GM21390 (cell line): ENCODE measurements at regions not wholly inside any gene's neighbourhood (a gene's known extent, or its start where the extent isn't known, plus 50 kb on each side); places are given as distances from the start of the nearest gene placed in this dataset.
"Not testable (repeated sequence)": the region's sequence is repeated elsewhere in the genome, so short reads cannot be mapped to it uniquely, and the experiment has no call there.

Experiments used
- ATAC-seq: cut with Tn5 transposase; IDR thresholded peaks from one replicate; pipeline ENCODE4 v1.9.1; 2021; ENCODE audit not compliant: unreplicated experiment

GRCh38 chr6:15742013-15742412 lies 79.2 kb upstream of the DTNBP1 start:
- not testable (repeated sequence) for ATAC-seq

GRCh38 chr6:15741405-15741804 lies 78.6 kb upstream of the DTNBP1 start:
- ATAC-seq, result no peak

GRCh38 chr6:15739867-15740266 lies 77.0 kb upstream of the DTNBP1 start:
- ATAC-seq, result no peak

- no peak for ATAC-seq
These were observed 76.5 kb upstream of the DTNBP1 start for GRCh38 chr6:15739353-15739752.

- not testable (repeated sequence) for ATAC-seq
These were observed 75.4 kb upstream of the DTNBP1 start for GRCh38 chr6:15738195-15738594.

- no peak for ATAC-seq
These were observed 73.5 kb upstream of the DTNBP1 start for GRCh38 chr6:15736297-15736696.

- ATAC-seq, result no peak
These were observed 72.9 kb upstream of the DTNBP1 start for GRCh38 chr6:15735567-15736265.

- no peak for ATAC-seq
These were observed 71.5 kb upstream of the DTNBP1 start for GRCh38 chr6:15734118-15734897.

GRCh38 chr6:15730922-15731321 lies 68.1 kb upstream of the DTNBP1 start:
- no peak for ATAC-seq

- ATAC-seq, result no peak
These were observed 67.6 kb upstream of the DTNBP1 start for GRCh38 chr6:15730442-15730841.

- no peak for ATAC-seq
These were observed 59.9 kb upstream of the DTNBP1 start for GRCh38 chr6:15722731-15723130.

GRCh38 chr6:15716889-15717288 lies 54.1 kb upstream of the DTNBP1 start:
- no peak for ATAC-seq

GRCh38 chr6:15715851-15716250 lies 53.0 kb upstream of the DTNBP1 start:
- ATAC-seq, result no peak

GRCh38 chr6:15715060-15715459 lies 52.2 kb upstream of the DTNBP1 start:
- no peak for ATAC-seq

GRCh38 chr6:15714658-15715057 lies 51.8 kb upstream of the DTNBP1 start:
- no peak for ATAC-seq

GRCh38 chr6:15713325-15713724 lies 50.5 kb upstream of the DTNBP1 start:
- no peak for ATAC-seq

GRCh38 chr6:15712797-15713196 lies 50.0 kb upstream of the DTNBP1 start:
- ATAC-seq, result no peak
